ENCODE measurements at regions not wholly inside any gene's neighbourhood (a gene's known extent, or its start where the extent isn't known, plus 50 kb on each side); places are given as distances from the start of the nearest gene placed in this dataset.

GRCh38 chr4:36917413-36917812, 327.1 kb upstream of the NWD2 start:
- TF ChIP-seq, protein P1, sequence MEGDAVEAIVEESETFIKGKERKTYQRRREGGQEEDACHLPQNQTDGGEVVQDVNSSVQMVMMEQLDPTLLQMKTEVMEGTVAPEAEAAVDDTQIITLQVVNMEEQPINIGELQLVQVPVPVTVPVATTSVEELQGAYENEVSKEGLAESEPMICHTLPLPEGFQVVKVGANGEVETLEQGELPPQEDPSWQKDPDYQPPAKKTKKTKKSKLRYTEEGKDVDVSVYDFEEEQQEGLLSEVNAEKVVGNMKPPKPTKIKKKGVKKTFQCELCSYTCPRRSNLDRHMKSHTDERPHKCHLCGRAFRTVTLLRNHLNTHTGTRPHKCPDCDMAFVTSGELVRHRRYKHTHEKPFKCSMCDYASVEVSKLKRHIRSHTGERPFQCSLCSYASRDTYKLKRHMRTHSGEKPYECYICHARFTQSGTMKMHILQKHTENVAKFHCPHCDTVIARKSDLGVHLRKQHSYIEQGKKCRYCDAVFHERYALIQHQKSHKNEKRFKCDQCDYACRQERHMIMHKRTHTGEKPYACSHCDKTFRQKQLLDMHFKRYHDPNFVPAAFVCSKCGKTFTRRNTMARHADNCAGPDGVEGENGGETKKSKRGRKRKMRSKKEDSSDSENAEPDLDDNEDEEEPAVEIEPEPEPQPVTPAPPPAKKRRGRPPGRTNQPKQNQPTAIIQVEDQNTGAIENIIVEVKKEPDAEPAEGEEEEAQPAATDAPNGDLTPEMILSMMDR (IDR thresholded peaks at IDR 0.05): no peak
- no peak for TF ChIP-seq POLR2A (IDR thresholded peaks at IDR 0.05)
